Spinal cord (tissue), 9 donors: ENCODE measurements at regions not wholly inside any gene's neighbourhood (a gene's known extent, or its start where the extent isn't known, plus 50 kb on each side); places are given as distances from the start of the nearest gene placed in this dataset.

ENCODE experiments used
- DNase-seq, 6 donors: peaks; one replicate each; pipeline versions ENCODE4 v3.0.0 to v3.0.0-alpha.2; 2013 to 2015; ENCODE audit warnings: low spot score in 6 of 6, low read depth in 4 of 6
- H3K27ac ChIP-seq: one replicate; pipeline ENCODE4 v1.5.1; 2013; ENCODE audit warnings: low read depth, low read length, control low read depth
- H3K27me3 ChIP-seq: one replicate; pipeline ENCODE4 v1.6.1; 2013; ENCODE audit warnings: low read length; ENCODE audit not compliant: control insufficient read depth, insufficient read depth
- H3K36me3 ChIP-seq: one replicate; pipeline ENCODE4 v1.6.1; 2013; ENCODE audit warnings: low read length; ENCODE audit not compliant: control insufficient read depth, insufficient read depth
- H3K4me1 ChIP-seq: one replicate; pipeline ENCODE4 v1.6.1; 2013; ENCODE audit warnings: low read length; ENCODE audit not compliant: control insufficient read depth, insufficient read depth
- H3K4me3 ChIP-seq: one replicate; pipeline ENCODE4 v1.5.1; 2013; ENCODE audit warnings: low read depth, low read length, control low read depth
- H3K9me3 ChIP-seq: one replicate; pipeline ENCODE4 v1.6.1; 2013; ENCODE audit warnings: low read length; ENCODE audit not compliant: control insufficient read depth, insufficient read depth
- WGBS: methylation state at CpG from one replicate; pipeline ENCODE4 v1.1.5; 2013; ENCODE audit warnings: missing lambda C conversion rate; ENCODE audit not compliant: insufficient coverage; 5-methylcytosine and 5-hydroxymethylcytosine counted together
- donor health status: healthy.

- no peak for DNase-seq
- no peaks in the 10 kb centered on the region for H3K4me1 ChIP-seq
- no CpG with 5 or more reads among the region's 3 CpGs for WGBS
- H3K9me3 ChIP-seq: no peaks in the 10 kb centered on the region
- H3K27ac ChIP-seq: no peak overlapping the region
- no peaks in the 10 kb centered on the region for H3K36me3 ChIP-seq
- no peaks in the 10 kb centered on the region for H3K27me3 ChIP-seq
- no peak overlapping the region for H3K4me3 ChIP-seq
Measured at GRCh38 chr10:83817797-83818196, 321.5 kb upstream of the GHITM start.

DNA sequence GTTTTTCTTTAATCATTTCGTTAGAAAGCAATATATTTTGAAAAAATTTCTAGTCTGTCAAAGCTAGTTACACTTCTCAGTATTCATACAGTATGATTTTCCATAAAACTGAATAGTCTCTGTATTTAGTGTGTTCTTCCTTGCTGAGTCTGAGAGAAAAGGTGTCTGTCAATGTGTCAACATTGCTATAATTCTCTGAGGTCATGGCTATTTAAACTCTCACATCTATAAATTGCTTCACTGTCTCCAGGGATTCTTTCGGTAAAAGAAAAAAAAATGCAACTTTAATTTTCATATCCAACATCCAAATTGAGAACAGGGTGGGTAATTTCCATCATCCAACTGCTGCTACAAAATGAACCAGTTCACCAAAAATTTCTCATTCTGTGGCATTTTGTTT lies 319.7 kb upstream of the GHITM start:
- H3K9me3 ChIP-seq: no peaks in the 10 kb centered on the region
- 40% methylated on average over 1 of the region's 2 CpGs for WGBS
- no peaks in the 10 kb centered on the region for H3K27me3 ChIP-seq
- peaks cover 8% of the 10 kb centered on the region for H3K4me1 ChIP-seq
- DNase-seq: no peak
- H3K36me3 ChIP-seq: no peaks in the 10 kb centered on the region
- no peak overlapping the region for H3K4me3 ChIP-seq
- no peak overlapping the region for H3K27ac ChIP-seq

GRCh38 chr10:83820033-83820432 lies 319.3 kb upstream of the GHITM start:
- no peaks in the 10 kb centered on the region for H3K36me3 ChIP-seq
- peak in 1 of 6 donors; percentile 76 for DNase-seq
- H3K4me1 ChIP-seq: peaks cover 8% of the 10 kb centered on the region
- H3K4me3 ChIP-seq: no peak overlapping the region
- WGBS: 57% methylated on average over 1 of the region's 3 CpGs
- no peak overlapping the region for H3K27ac ChIP-seq
- no peaks in the 10 kb centered on the region for H3K9me3 ChIP-seq
- H3K27me3 ChIP-seq: no peaks in the 10 kb centered on the region

DNA sequence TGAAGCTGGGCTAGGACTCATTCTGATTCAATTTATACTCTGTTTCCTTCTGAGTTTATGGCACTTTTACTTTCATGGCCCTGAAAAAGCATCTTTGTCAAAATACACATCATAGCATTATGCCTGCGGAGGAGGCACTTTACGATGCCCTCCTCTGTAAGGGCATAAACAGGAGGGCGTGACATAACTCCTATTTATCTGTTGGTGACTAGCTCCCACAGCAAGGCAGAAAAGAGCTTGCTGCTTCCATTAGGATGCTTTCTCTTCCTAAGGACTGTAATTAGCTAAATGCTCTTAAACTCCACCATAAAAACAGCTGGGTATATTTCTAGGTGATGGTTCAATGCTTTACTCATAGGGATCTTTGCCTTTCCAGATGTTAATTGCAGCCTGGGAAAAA lies 315.2 kb upstream of the GHITM start:
- H3K36me3 ChIP-seq: no peaks in the 10 kb centered on the region
- H3K4me1 ChIP-seq: peaks cover 8% of the 10 kb centered on the region
- DNase-seq: peak in 2 of 6 donors; percentile 22 to 88
- H3K27ac ChIP-seq: no peak overlapping the region
- no peaks in the 10 kb centered on the region for H3K27me3 ChIP-seq
- H3K4me3 ChIP-seq: no peak overlapping the region
- H3K9me3 ChIP-seq: no peaks in the 10 kb centered on the region
- WGBS: no CpG with 5 or more reads among the region's 3 CpGs

DNA sequence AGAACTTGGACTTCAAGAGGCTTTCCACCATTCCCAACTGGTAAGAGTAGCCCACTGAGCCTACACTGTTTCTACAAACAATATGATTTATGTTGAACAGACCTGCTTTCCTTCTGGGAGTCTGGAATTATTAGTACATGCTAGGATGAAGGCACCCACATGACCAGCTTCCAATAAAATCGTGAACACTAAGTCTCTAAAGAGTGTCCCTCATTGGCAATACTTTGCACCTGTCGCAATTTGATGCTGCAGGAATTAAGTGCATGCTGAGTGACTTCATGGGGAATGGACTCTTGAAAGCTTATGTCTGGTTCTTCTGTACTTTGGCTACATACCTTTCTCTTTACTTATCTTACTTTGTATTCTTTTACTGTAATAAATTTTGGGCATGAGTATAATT lies 305.2 kb upstream of the GHITM start:
- no peak for DNase-seq
- H3K36me3 ChIP-seq: no peaks in the 10 kb centered on the region
- no peak overlapping the region for H3K4me3 ChIP-seq
- H3K27me3 ChIP-seq: no peaks in the 10 kb centered on the region
- H3K4me1 ChIP-seq: no peaks in the 10 kb centered on the region
- no peaks in the 10 kb centered on the region for H3K9me3 ChIP-seq
- no CpG with 5 or more reads among the region's 2 CpGs for WGBS
- no peak overlapping the region for H3K27ac ChIP-seq

DNA sequence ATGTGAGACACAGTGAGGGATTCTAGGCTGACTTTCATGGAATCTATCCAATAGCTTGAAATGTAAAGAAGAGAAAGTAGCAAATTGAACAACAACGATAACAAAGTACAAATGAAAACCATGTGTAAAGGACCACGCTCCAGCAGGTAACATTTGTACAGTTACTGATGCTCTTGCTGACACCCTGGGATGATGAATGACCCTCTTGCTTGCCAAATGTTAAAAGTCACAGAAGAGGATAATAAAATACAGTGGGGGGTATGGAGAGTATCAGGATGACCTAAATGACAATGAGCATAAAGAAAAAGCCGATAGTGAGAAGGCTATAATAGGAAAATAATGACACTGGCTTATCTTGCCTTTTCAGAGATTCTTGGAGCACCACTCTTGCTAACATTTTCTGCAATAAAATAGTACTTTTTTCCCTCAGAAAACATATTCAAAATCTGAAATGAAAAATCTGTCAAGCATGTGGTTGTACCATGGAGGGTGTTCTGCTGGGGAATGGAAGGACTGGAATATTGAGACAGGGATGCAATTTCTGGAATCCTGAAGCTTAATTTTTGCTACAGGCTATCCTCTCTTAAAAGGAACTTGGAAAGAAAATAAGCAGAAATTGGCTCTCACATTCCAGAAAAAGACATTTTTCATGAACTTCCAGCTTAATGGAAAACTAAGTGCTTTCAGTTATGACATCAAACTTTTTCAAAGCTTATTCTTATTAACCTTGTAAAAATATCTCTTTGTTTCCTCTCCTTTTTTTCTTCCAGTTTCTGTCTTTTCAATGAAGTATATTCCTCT lies 303.2 kb upstream of the GHITM start:
- Histone ChIP-seq H3K4me1 (no peaks in the 10 kb centered on the region), H3K36me3 (no peaks in the 10 kb centered on the region), H3K4me3 (no peak overlapping the region), H3K9me3 (no peaks in the 10 kb centered on the region), H3K27ac (no peak overlapping the region), H3K27me3 (no peaks in the 10 kb centered on the region)
- WGBS: 94% methylated on average over 2 of the region's 3 CpGs
- DNase-seq: peak in 2 of 6 donors; percentile 7

- WGBS: no CpG with 5 or more reads among the region's 3 CpGs
- Histone ChIP-seq H3K4me3 (no peak overlapping the region), H3K27me3 (no peaks in the 10 kb centered on the region), H3K4me1 (no peaks in the 10 kb centered on the region), H3K36me3 (no peaks in the 10 kb centered on the region), H3K27ac (no peak overlapping the region), H3K9me3 (no peaks in the 10 kb centered on the region)
- DNase-seq: no peak
Measured at GRCh38 chr10:83848677-83849076, 290.6 kb upstream of the GHITM start.

- H3K27ac ChIP-seq: no peak overlapping the region
- no peaks in the 10 kb centered on the region for H3K27me3 ChIP-seq
- H3K4me3 ChIP-seq: no peak overlapping the region
- no peaks in the 10 kb centered on the region for H3K9me3 ChIP-seq
- no peaks in the 10 kb centered on the region for H3K4me1 ChIP-seq
- DNase-seq: no peak
- no peaks in the 10 kb centered on the region for H3K36me3 ChIP-seq
Measured at GRCh38 chr10:83849150-83849549, 290.2 kb upstream of the GHITM start.

DNA sequence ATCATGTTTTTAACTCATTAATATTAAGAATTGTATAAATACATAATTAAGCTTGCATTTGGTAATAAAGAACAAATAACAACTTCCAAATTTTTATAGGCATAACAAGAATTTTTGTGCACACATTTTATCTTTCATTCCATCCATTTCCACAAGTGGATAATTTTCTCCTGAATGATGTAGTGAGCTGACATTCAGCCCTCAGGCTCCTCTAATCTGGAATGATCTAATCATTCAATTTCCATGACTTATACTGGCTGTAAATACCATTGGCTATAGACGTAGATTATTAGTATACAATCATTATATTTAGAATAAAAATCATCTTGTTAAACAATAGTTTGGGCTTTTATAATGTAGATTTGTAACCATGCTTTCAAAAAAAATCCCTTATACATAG lies 287.2 kb upstream of the GHITM start:
- Histone ChIP-seq H3K27me3 (no peaks in the 10 kb centered on the region), H3K27ac (no peak overlapping the region), H3K4me1 (no peaks in the 10 kb centered on the region), H3K4me3 (no peak overlapping the region), H3K36me3 (no peaks in the 10 kb centered on the region), H3K9me3 (peaks cover 2% of the 10 kb centered on the region)
- no peak for DNase-seq
- WGBS: no CpG with 5 or more reads among the region's 1 CpG

DNA sequence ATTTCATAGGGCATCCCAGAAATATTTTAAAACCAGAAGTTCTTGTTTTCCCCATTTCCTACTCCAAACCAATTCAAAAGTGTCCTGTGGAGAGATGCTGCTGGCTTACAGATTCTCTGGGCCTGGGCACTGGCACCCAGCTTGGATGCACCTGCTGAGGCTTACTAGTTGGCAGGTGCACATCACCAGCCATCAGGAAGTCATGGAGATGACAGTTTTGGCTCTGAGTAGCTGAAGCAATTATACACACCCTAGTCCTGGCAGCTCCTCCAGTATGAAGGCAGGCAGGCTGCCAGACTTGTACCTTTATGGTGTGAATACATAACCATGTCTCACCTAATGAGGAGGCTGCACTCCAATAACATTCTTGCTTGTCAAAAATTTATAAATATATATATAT lies 276.6 kb upstream of the GHITM start:
- Histone ChIP-seq H3K27ac (no peak overlapping the region), H3K4me1 (no peaks in the 10 kb centered on the region), H3K4me3 (no peak overlapping the region), H3K9me3 (no peaks in the 10 kb centered on the region), H3K36me3 (no peaks in the 10 kb centered on the region), H3K27me3 (no peaks in the 10 kb centered on the region)
- DNase-seq: peak in 1 of 6 donors; percentile 36
